Brain pericyte (primary cell): ENCODE measurements at regions not wholly inside any gene's neighbourhood (a gene's known extent, or its start where the extent isn't known, plus 50 kb on each side); places are given as distances from the start of the nearest gene placed in this dataset.

Experiments
- DNase-seq: peaks from one replicate; pipeline ENCODE4 v3.0.0-alpha.2; 2012; ENCODE audit warnings: low read depth, low spot score

DNA sequence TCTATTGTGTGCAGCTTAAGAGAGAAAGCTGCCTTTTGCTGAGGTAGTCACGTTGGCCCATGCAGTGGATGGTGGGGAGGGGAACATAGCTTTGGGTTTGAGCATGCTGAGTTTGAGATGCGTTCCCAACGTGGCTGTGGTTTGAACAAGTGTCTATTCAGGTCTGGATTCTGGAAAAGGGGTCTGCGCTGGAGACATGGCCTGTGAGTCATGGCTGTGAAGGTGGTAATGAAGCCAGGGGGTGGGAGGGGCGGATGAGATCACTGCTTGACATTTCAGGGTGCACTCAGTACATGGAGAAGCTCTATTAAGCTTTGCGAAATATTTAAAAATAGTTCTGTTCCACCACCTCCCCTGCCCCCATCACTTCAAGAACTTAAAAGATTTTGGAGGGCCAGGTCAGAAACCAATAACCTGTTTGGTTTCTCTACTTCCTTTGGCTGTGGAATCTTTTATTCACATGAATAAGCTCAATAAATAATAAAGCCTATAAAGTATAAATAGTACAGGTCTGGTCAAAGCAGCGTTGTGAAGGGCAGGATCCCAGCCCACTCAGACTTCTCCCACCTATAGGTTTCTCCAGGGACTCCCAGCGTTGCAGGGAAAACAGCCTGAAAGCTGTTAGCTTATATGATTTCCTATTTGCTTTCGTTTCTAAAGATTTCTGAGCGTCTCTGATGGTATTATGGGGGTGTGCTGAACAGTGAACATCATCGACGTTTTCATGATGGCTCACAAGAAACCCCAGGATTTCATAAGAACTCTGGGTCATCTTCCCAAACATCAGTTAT lies 189.9 kb downstream of the NSG2 start:
- DNase-seq: no peak

DNA sequence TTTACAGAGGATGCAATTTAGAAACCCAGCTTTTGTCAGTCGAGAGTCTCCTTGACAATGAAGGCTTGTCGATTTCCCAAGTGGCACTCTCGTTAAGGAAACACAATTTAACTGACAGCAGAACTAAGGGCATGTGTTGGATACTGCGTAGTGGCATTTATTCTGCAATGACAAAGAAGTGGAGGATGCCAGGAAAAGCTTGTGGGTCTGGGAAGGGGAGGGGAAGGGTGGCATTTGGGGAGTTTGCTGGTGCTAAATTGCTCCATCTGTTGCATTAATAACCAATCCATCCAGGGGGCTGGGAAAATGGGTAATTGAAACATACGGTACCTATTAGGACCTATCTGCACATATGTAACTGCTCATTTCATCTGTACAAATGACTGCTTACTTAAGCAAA lies 190.6 kb downstream of the NSG2 start:
- DNase-seq: no peak

DNA sequence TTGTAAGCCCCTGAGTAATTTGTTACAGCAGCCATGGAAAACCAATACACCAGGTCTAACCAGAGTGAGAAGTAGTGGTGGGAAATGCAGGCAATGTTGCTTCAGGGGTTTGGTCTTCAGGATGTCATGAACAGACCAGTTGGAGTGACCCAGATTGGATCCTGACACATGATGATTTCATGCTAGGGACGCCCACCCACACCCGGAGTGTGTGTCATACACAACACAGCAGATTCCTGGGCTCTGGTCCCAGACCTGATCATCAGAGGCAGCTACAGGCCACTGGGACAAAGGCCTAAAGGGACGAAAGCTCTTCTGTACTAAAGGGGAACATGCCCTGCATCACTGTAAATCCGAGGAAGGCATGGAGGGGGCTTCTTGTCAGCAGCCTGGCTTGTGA lies 194.2 kb downstream of the NSG2 start:
- DNase-seq: no peak

DNA sequence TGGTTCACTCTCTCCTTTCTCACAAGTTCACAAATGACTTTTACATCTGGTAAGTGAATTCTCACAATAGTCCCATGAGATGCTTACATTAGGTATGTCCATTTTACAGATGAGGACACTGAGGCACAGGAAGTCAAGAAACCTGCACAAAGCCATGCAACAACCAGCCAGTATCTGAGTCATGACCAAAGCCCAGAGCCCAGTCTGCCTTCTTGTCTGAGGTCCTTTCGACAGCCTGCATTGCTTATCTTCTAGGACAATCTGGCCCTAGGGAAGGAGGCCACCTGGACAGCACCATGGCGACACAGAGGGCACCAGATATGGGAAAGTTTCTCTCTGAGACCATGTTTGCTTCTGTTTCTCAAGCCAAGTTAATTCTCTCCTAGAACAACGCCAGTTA lies 197.1 kb downstream of the NSG2 start:
- DNase-seq: no peak

DNA sequence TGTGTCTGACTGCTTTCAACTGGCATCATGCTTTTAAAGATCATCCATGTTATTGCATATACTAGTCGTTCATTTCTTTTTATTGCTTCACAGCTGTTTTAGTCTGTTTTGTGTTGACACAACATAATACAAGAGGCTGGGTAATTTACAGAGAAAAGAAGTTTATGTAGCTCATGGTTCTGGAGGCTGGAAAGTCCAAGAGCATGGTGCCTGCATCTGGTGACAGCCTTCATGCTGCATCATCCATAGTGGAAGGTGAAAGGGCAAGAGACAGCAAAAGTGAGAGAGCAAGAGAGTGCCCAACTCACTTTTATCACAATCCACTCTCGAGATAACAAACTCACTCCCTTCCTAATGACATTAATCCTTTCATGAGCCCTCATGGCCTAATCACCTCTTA lies 198.4 kb downstream of the NSG2 start:
- DNase-seq: no peak

DNA sequence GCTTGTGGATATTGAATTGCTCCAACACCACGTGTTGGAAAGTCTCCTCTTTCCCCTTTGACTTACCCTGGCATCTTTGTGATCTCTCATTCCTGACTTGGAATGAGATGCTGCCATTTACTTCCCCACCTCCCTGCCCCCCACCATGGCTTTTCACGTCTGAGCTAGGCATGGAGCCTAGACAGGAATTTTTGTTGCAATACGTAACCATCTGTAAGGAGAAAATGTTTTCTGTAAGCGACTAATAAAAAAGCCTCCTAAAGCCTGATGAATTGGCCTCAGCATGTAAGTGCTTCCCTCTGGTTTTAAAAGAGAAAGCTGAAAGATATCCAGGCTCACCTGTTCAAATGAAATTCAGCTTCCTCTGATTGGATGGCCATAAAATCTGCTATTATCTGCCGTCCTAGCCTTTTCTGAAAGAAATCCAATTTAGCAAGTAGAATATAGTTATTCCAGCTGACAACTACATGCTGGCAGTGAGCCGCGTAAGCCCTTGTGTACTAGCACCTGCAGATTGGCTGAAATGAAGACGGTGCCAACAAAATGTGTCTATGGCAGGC lies 200.1 kb downstream of the NSG2 start:
- no peak for DNase-seq

DNA sequence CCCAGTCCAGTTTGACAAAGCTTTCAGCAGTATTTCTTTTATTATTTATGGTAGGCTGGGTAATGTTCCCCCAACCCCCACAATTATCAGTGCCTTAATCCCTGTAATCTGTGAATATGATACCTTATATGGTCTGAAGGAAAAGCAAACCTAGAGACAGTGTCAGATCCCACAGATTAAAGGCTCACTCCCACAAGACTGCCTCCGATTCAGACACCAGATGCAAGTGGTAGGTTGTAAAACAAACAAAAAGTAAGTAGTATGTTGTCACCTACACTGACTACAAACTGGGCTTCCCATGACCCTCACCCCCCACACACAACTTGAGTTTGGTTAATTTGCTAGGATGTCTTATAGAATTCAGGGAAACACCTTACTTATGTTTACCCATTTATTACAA lies 201.2 kb downstream of the NSG2 start:
- DNase-seq: no peak

DNA sequence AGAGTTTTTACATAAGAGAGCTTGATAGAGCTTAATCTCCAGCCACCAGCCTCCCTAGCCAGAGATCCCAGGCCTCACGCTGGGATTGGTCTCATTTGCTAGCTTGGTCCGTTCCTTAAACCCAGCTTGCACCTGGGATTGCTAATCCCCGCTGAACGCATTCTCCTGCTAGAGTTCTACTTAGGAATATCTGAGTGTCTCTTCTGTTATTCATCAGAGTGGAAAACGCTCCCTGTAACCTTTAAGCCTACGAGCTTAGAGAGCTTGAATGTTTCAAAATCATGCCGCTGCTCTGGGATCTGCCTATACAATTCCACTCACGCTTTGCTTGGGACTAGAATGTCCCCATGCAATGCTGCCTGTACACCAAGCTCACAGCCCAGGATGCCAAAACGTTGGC lies 201.8 kb downstream of the NSG2 start:
- no peak for DNase-seq

DNA sequence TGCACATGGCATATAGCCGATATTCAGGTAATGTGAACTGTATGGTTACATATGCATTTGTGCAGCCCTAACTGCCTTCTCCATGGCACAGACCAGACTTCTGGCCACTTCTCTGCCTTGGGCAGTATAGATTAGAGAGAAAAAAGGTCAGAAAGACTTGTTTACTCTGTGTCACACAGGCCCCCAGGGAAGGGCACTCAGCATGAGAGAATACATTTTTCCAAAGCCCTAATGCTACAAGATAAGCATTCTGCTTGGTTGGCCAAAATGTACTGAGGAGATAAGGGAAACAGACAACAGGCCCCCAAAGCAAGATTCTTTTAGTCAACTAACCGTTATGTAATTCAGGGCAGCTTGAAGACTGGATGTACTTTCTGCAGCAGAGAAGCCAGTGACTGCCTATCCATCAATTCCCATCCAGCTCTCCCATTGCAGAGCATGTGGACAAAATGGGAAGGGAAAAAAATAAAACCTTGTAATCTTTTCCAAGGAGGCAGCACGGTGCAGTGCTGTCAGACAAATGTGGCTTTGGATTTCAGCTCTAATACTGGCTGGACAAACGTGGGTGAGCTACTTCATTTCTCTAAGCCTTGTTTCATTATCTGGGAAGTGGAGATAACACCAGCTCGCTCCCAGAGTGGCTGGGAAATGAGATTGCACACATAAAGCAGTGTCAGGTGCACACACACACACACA lies 205.9 kb downstream of the NSG2 start:
- no peak for DNase-seq

DNA sequence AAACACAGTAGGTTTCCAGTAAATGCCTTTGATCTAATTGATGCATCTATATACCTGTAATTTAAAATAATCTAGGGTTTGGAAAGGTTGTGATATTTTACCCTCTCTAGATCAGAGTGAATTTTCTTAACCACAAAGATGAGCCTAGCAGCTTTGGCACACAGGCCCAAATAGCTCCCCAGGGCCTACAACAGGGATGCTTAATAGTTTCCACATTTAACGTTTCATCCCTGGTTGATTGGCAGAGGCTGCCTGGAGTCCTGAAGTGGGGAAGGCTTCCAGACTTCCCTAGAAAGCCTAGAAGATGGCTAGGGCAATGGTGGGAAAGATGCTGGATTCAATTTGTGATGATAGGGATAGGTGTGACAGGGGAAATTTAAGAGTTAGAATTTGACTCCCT lies 206.6 kb downstream of the NSG2 start:
- DNase-seq: no peak

DNA sequence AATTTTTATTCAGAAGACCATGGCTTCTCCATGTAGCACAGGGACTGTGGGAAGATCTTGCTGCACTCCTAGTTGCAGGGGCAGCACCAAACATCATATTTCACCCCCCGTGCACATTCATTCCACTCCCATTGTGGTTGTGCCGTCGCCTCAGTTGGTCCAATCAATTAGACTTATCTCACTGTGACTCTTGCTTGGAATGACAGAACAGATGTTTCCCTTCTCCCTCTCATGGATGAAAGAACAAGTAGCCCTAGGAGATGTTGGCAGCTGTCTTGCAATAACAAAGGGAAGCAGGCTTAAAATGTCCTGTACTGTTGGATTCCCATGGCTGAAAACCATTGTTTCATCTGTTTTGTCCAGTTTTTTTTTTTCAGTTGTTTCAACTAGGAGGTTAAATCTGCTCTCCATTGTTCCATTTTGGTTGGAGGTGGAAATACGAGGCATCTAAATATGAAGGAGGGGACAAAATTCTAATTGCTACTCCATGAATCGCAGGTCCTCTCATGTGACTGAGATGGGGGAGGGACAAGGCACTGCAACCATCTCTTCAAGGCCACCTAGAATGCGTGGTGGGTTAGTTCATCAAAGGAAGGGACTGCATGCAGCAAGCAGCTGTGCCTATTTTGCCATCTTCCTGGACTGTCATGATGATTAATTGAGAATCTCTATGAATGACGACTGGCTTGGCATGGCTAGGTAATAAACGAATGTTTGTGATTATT lies 214.4 kb downstream of the NSG2 start:
- no peak for DNase-seq

DNA sequence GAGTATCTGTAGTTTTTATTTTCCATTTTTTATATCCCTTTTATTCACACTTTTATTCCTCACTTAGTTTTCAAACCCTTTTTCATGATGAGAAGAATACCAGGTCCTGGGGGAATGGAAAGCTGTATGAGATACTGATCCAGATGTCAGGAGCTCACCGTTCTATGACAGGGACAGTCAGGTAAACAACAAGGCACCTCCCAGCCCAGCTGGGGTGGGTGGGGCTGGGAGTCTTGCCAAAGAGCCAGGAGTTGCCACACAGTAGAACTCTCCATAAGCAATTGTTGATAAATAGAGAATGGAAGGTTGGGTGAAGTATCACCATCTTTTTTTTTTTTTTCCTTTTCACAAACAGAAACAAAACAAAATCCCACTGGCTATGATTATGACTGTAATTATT lies 225.8 kb downstream of the NSG2 start:
- no peak for DNase-seq

DNA sequence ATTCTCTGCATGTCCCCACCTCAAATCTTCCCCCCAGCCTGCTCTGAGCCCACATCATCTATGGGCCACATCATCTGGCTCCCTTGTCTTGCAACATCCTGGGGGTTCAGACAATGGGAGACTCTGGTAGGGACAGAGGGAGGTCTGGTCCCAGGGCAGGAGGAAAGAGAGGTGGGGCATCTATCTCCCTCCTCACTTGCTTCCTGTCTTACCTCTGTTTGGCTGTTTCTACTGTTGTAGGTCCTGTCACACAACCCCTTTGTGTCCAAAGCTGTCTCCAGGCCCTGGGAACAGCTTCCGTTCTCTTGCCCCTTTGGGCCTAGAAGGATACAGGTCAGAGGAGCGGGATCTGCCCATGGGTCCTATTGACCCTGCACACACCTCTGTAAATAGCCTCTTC lies 227.2 kb downstream of the NSG2 start:
- DNase-seq: no peak

DNA sequence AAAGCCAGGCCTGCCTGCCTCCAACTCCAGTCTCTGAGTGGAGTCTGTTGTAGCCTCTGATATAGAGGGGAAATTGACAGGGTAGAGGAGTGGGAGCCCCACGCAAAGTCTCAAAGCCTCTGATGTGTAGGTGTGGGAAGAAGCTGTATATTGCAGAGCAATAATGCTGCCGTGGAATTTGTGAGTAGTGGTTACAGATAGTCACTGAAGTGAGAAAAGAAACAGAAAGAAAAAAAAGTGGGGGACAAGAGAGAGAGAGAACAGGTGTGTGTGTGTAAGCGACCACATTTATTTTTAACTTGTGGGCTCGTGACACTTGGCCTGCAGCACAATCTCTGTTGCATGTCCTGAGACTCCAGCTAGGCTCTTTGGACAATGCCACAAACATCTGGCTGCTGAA lies 227.8 kb downstream of the NSG2 start:
- no peak for DNase-seq

DNA sequence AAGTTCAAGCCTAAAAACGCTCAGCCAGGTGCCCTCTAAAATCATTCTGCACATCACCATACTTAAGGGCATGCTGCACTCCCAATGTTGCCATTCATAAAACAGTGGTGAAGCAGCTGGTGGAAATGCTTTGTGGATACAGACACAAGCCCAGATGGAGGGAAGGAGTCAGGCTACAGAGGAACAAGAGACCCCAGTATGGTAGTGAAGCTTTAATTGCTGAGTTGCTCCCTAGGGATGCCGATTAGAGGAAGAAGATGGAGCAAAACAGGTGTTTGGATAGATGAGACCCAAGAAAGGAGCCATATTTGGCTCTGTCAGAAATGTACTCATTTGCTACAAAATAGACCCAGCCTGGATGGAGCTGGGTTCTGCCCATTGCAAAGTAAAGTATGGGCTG lies 230.5 kb downstream of the NSG2 start:
- no peak for DNase-seq

DNA sequence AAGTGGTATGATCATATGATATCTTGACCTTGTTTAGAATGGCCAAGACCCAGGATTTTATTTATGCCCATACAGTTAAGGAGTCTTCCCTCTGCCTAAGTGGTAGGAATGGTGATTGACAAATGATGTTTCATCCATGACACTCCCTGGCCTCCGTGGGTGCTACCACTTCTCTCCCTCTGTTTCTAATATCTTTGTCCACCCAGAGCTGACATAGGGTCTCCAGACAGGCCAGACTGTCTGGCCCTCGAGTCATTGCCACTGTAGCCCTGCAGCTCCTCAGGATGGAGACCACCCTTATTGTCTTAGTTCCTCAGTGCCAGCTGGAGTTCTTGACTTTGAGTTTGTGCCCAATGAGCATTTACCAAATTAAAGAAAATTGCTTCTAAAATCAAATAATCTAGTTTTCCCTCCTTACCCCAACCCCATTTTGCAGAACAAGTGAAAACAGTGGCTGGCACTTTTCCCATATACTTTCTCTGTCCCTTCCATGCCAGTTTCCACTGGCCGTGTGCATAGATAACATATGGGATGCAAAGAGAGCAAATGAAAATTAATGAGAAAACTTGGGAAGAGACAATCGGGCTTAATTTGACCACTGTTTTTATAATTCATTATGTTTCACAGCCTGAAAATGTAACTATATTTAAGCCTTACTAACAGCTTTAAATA lies 235.7 kb downstream of the NSG2 start:
- no peak for DNase-seq

DNA sequence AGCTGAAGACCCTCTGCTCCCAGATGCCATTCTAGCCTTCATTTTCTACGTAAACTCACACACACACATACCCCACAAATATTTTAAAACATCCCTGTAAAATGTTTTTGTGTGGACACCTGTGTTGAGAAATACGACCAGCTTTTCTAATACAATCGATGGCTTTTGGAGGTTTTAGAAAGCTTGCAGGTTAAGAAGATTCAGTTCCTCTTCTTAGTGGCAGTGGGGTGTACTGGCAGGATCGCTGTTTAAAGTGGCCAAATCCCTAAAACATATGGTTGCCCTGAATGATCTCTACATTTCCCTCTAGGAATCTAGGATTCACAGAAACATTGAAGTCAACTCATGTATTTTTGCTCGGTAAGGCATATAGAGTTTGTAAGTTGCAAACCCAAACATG lies 236.3 kb downstream of the NSG2 start:
- DNase-seq: no peak

DNA sequence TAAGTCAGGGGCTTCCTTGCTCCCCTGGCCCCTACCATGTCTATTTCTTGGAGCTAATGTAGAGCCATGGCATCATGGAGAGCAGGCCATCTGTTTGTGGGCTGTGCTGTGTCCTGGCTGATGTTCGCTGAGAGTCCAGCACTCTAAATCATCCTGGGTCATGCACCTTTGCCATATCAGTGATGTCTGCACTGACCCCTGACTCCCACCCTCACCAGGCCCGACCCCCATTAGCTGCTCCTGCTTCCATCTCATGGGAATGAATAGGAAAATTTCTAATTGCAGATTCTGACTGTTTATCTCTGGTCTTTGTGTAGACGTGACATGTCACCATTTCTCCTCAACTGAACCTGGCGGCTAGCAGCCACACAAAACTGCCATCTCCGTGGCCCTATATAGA lies 236.9 kb downstream of the NSG2 start:
- no peak for DNase-seq

DNA sequence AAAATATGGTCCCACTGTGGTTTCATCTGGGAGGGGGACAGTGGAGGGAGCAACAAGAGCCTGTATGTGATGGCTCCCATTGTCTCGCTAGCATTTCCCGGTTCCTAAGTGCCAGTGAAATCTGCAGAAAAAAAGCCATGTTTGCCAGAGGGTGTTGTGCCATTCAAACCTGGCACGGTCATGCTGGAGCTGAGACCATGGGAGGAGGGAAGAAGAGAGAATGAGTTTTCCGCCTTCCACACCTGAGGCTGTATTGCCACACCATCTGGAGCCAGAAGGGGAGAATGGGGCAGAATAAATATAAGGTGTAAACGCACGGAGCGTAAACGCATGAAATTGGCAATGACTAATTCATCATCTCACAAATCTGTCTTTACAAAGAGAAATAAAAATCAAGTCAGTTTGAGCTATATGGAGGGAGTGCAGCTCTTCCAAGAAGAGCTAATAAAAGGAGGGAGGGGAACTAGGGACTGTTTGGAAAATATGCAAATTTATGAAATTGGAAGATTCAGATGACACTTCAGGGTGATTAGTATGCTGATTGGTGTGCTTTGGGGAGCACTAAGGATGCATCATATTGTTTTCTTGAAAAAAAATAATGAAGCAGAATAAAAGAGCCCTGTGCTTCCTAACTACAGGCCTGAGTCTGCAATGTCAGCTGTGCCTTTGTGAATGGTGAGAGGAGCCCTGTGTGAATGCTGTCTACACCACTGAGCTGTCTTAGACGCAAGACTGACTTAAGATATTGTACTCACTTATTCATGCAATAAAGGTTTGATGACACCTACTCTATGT lies 237.9 kb downstream of the NSG2 start:
- DNase-seq: no peak

DNA sequence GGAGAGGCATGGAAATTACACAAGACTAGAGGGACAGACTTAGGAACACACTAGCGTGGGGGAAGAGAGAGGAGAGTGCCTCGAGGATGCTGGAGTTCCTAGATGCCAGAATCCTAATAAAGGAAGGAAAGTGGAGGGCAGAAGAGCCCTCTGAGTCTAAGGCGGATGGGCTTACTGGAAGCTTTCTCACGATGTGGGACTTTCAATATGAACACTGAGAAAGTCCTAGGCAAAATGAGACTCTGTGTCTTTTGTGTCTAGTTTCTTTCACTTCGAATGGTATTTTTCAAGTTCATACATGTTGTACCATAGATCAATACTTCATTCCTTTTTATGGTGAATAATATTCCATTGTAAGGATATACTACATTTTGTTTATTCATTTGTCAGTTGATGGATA lies 239.4 kb downstream of the NSG2 start:
- no peak for DNase-seq

DNA sequence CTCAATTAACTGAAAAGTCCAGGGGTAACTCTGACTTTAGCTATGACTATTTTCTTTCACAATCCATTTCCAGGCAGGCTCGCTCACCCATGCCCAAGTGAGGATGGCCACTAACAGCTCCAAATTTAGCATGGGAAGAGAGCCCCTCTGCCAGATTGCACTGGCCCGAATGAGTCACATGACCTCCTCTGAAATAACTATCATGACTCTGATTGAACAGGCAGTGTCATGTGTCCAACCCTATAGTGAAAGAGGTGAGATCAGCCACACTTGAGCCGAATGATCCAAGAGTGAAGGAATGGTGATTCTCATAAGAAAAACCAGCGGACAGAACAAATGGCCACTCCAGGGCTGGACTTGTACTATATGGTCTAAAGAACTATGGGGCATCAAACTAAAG lies 242.3 kb downstream of the NSG2 start:
- no peak for DNase-seq
